MM.1S (cell line): ENCODE measurements at regions not wholly inside any gene's neighbourhood (a gene's known extent, or its start where the extent isn't known, plus 50 kb on each side); places are given as distances from the start of the nearest gene placed in this dataset.

Experiments used
- DNase-seq: peaks from one replicate; pipeline ENCODE4 v3.0.0-alpha.2; 2015
- H2AFZ ChIP-seq: fragments of 300-600 bp; sonication (generic); 2 replicates; pipeline ENCODE4 v1.6.0; 2016; ENCODE audit warnings: antibody characterized with exemption, low read length
- H3F3A ChIP-seq: fragments of 300-600 bp; sonication (generic); 2 replicates; pipeline ENCODE4 v1.6.1; 2016; ENCODE audit warnings: mild to moderate bottlenecking, antibody characterized with exemption, low read length, moderate library complexity, mixed read lengths; ENCODE audit not compliant: insufficient read depth
- H3K27ac ChIP-seq: fragments of 300-600 bp; sonication (generic); 2 replicates; pipeline ENCODE4 v1.5.1; 2016; ENCODE audit warnings: mild to moderate bottlenecking, low read length
- H3K27me3 ChIP-seq: fragments of 300-600 bp; sonication (generic); replicated peaks from 2 replicates; pipeline ENCODE4 v1.6.0; 2016; ENCODE audit warnings: low read length; ENCODE audit not compliant: insufficient read depth
- H3K36me3 ChIP-seq: fragments of 300-600 bp; sonication (generic); replicated peaks from 2 replicates; pipeline ENCODE4 v1.6.1; 2016; ENCODE audit warnings: mild to moderate bottlenecking, low read length, mixed read lengths; ENCODE audit not compliant: insufficient read depth
- H3K4me1 ChIP-seq: fragments of 300-600 bp; sonication (generic); 2 replicates; pipeline ENCODE4 v1.6.1; 2016; ENCODE audit warnings: low read length, mixed read lengths
- H3K4me2 ChIP-seq: fragments of 300-600 bp; sonication (generic); 2 replicates; pipeline ENCODE4 v1.6.0; 2016; ENCODE audit warnings: low read depth, low read length
- H3K4me3 ChIP-seq: fragments of 300-600 bp; sonication (generic); 2 replicates; pipeline ENCODE4 v1.5.1; 2016; ENCODE audit warnings: low read length, mixed read lengths
- H3K79me2 ChIP-seq: fragments of 300-600 bp; sonication (generic); 2 replicates; pipeline ENCODE4 v1.6.1; 2016; ENCODE audit warnings: mixed run types, low read length, mixed read lengths
- H3K9ac ChIP-seq: fragments of 300-600 bp; sonication (generic); 2 replicates; pipeline ENCODE4 v1.6.1; 2016; ENCODE audit warnings: low read length, mixed read lengths
- H3K9me2 ChIP-seq: fragments of 300-600 bp; sonication (generic); replicated peaks from 2 replicates; pipeline ENCODE4 v1.6.1; 2016; ENCODE audit warnings: mild to moderate bottlenecking, low read length, mixed read lengths; ENCODE audit not compliant: insufficient read depth
- H3K9me3 ChIP-seq: fragments of 300-600 bp; sonication (generic); replicated peaks from 2 replicates; pipeline ENCODE4 v1.6.1; 2016; ENCODE audit warnings: mild to moderate bottlenecking, low read length, mixed read lengths; ENCODE audit not compliant: insufficient read depth
- H4K20me1 ChIP-seq: fragments of 300-600 bp; sonication (generic); 2 replicates; pipeline ENCODE4 v1.6.1; 2016; ENCODE audit warnings: mild to moderate bottlenecking, low read length, moderate library complexity, mixed read lengths; ENCODE audit not compliant: insufficient read depth
- CTCF ChIP-seq: fragments of 300-600 bp; sonication (generic); IDR thresholded peaks from 2 replicates; pipeline ENCODE4 v1.5.1; 2016; ENCODE audit warnings: antibody characterized with exemption, low read length, mixed read lengths
- EZH2 ChIP-seq: fragments of 300-600 bp; sonication (generic); optimal IDR thresholded peaks from 2 replicates; pipeline ENCODE3; 2017; ENCODE audit warnings: low read depth, mild to moderate bottlenecking, antibody characterized with exemption, low read length, mixed read lengths
- EZH2phosphoT487 ChIP-seq: fragments of 300-600 bp; sonication (generic); IDR thresholded peaks from 2 replicates; pipeline ENCODE4 v1.6.1; 2018; ENCODE audit warnings: antibody characterized with exemption, low read length

GRCh38 chr6:4518506-4518905 is 257.7 kb upstream of the CDYL start:
- no peaks in the 10 kb centered on the region for H3F3A ChIP-seq
- no peaks in the 10 kb centered on the region for H3K4me1 ChIP-seq
- no peak overlapping the region for H3K27ac ChIP-seq
- H3K4me2 ChIP-seq = no peak overlapping the region
- H3K9me2 ChIP-seq = no peaks in the 10 kb centered on the region
- no peak overlapping the region for H3K4me3 ChIP-seq
- no peaks in the 10 kb centered on the region for H3K9me3 ChIP-seq
- H3K27me3 ChIP-seq = no peaks in the 10 kb centered on the region
- no peak overlapping the region for H2AFZ ChIP-seq
- DNase-seq = no peak
- H3K79me2 ChIP-seq = no peaks in the 10 kb centered on the region
- no peak overlapping the region for H3K9ac ChIP-seq
- TF ChIP-seq CTCF (no peak), EZH2phosphoT487 (no peak), EZH2 (no peak)
- no peaks in the 10 kb centered on the region for H4K20me1 ChIP-seq
- H3K36me3 ChIP-seq = no peaks in the 10 kb centered on the region

GRCh38 chr6:4516206-4516605 is 260.0 kb upstream of the CDYL start:
- Histone ChIP-seq H3K79me2 (no peaks in the 10 kb centered on the region), H3K36me3 (no peaks in the 10 kb centered on the region)
- no peak for TF ChIP-seq EZH2phosphoT487
- no peak for TF ChIP-seq EZH2
- TF ChIP-seq CTCF = no peak

GRCh38 chr6:4513561-4513960 is 262.6 kb upstream of the CDYL start:
- Histone ChIP-seq H3K4me3 (no peak overlapping the region), H3K36me3 (no peaks in the 10 kb centered on the region), H3K27me3 (no peaks in the 10 kb centered on the region), H3K27ac (no peak overlapping the region), H4K20me1 (no peaks in the 10 kb centered on the region), H3K9me3 (no peaks in the 10 kb centered on the region), H3K79me2 (no peaks in the 10 kb centered on the region), H3K4me2 (no peak overlapping the region), H3K9ac (no peak overlapping the region), H3K4me1 (no peaks in the 10 kb centered on the region), H3K9me2 (no peaks in the 10 kb centered on the region), H2AFZ (no peak overlapping the region), H3F3A (no peaks in the 10 kb centered on the region)
- DNase-seq = no peak
- TF ChIP-seq EZH2phosphoT487 (no peak), EZH2 (no peak), CTCF (no peak)

More at GRCh38 chr6:4516206-4516605, 260.0 kb upstream of the CDYL start:
- H2AFZ ChIP-seq = no peak overlapping the region
- no peaks in the 10 kb centered on the region for H4K20me1 ChIP-seq
- DNase-seq = no peak
- no peaks in the 10 kb centered on the region for H3K9me2 ChIP-seq
- H3K4me3 ChIP-seq = no peak overlapping the region
- H3K27me3 ChIP-seq = no peaks in the 10 kb centered on the region
- no peaks in the 10 kb centered on the region for H3F3A ChIP-seq
- H3K9ac ChIP-seq = no peak overlapping the region
- no peaks in the 10 kb centered on the region for H3K9me3 ChIP-seq
- H3K4me2 ChIP-seq = no peak overlapping the region
- H3K27ac ChIP-seq = no peak overlapping the region
- H3K4me1 ChIP-seq = no peaks in the 10 kb centered on the region
